Breast epithelium (tissue), 3 donors: ENCODE measurements at regions not wholly inside any gene's neighbourhood (a gene's known extent, or its start where the extent isn't known, plus 50 kb on each side); places are given as distances from the start of the nearest gene placed in this dataset.

Experiments
- POLR2A ChIP-seq: fragments of 450-650 bp; IDR thresholded peaks from one replicate; pipeline ENCODE4 v1.6.1; 2016; ENCODE audit warnings: antibody characterized with exemption, mild to moderate bottlenecking, moderate library complexity
- POLR2AphosphoS5 ChIP-seq, 3 donors: sonication (generic); formaldehyde crosslinking; IDR thresholded peaks; one replicate each; pipeline ENCODE4 v1.6.1; 2017; ENCODE audit warnings: antibody characterized with exemption in 3 of 3
- TF ChIP-seq, protein P1 (sequence below), 3 donors: fragments of 450-650 bp; IDR thresholded peaks; one replicate each; pipeline ENCODE4 v1.5.1; 2016 to 2017; ENCODE audit warnings: antibody characterized with exemption in 3 of 3, mild to moderate bottlenecking in 3 of 3, moderate library complexity in 3 of 3

- TF ChIP-seq, protein P1, sequence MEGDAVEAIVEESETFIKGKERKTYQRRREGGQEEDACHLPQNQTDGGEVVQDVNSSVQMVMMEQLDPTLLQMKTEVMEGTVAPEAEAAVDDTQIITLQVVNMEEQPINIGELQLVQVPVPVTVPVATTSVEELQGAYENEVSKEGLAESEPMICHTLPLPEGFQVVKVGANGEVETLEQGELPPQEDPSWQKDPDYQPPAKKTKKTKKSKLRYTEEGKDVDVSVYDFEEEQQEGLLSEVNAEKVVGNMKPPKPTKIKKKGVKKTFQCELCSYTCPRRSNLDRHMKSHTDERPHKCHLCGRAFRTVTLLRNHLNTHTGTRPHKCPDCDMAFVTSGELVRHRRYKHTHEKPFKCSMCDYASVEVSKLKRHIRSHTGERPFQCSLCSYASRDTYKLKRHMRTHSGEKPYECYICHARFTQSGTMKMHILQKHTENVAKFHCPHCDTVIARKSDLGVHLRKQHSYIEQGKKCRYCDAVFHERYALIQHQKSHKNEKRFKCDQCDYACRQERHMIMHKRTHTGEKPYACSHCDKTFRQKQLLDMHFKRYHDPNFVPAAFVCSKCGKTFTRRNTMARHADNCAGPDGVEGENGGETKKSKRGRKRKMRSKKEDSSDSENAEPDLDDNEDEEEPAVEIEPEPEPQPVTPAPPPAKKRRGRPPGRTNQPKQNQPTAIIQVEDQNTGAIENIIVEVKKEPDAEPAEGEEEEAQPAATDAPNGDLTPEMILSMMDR (IDR thresholded peaks at IDR 0.05): no peak
- no peak for TF ChIP-seq POLR2AphosphoS5 (IDR thresholded peaks at IDR 0.05)
- TF ChIP-seq POLR2A: no peak
Observed at GRCh38 chr5:143733665-143734455, 78.1 kb upstream of the HMHB1 start.
